ENCODE measurements at regions not wholly inside any gene's neighbourhood (a gene's known extent, or its start where the extent isn't known, plus 50 kb on each side); places are given as distances from the start of the nearest gene placed in this dataset.
A peak's percentile ranks its signal among the peaks of the same experiment; 100 is the strongest.

DNA sequence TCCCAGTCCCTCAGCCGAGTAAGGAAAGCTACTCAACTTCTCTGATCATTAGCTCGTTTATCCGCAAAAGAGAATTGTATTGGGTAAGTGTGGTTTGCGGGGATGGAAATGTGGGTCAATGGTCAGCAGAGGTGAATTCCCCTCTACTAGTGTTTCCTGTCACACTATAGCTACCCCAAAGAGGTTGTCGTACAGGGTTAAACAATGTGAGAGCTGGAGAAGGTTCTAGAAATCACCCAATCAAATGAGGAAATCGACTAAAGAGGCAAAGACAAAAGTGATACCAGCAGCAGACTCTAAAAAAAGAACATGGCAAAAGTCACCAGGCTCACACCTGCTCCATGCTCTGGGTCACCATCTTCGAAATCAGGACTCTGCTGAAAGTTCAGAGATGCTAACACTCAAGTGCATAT, 144.7 kb upstream of the ITGA4 start:
- peak overlapping the region; percentile 64 to 70 (median 68) for H3K4me3 Mint-ChIP-seq
- Histone ChIP-seq H3K27me3 (ENCODE audit: control insufficient read depth, insufficient read depth, low read length) (no peaks in the 10 kb centered on the region), H3K4me3 (ENCODE audit: low read depth, low read length) (peak overlapping the region; percentile 61), H3K36me3 (ENCODE audit: control insufficient read depth, insufficient read depth, low read length) (no peaks in the 10 kb centered on the region), H3K27ac (ENCODE audit: insufficient read depth, low read length, poor library complexity, severe bottlenecking) (peak overlapping the region; percentile 69), H3K9me3 (ENCODE audit: control insufficient read depth in 2 of 2, low read length in 2 of 2) (no peaks in the 10 kb centered on the region), H3K4me1 (ENCODE audit: control insufficient read depth, insufficient read depth, low read length, poor library complexity, severe bottlenecking) (peaks cover 15% of the 10 kb centered on the region)
- H3K27me3 Mint-ChIP-seq, result no peaks in the 10 kb centered on the region
- H3K36me3 Mint-ChIP-seq, result no peaks in the 10 kb centered on the region
- no peaks in the 10 kb centered on the region for H3K9me3 Mint-ChIP-seq
- DNase-seq (peak in 2 of 3 donors; percentile 22 to 47), ATAC-seq (ENCODE audit: low read depth in 2 of 2) (peak; percentile 41 to 61)
- H3K27ac Mint-ChIP-seq, result peak overlapping the region; percentile 79 to 96 (median 81)
- peaks cover 19 to 46% (median 33%) of the 10 kb centered on the region in 4 donors for H3K4me1 Mint-ChIP-seq

- H3K4me1 ChIP-seq (ENCODE audit: control insufficient read depth, insufficient read depth, low read length, poor library complexity, severe bottlenecking), result peaks cover 8% of the 10 kb centered on the region
Observed at GRCh38 chr2:181313845-181314244, 143.3 kb upstream of the ITGA4 start.

GRCh38 chr2:181314551-181314950, 142.6 kb upstream of the ITGA4 start:
- H3K36me3 Mint-ChIP-seq, result no peaks in the 10 kb centered on the region
- DNase-seq (no peak), ATAC-seq (ENCODE audit: low read depth in 2 of 2) (no peak)
- Histone ChIP-seq H3K4me3 (ENCODE audit: low read depth, low read length) (no peak overlapping the region), H3K9me3 (ENCODE audit: control insufficient read depth in 2 of 2, low read length in 2 of 2) (no peaks in the 10 kb centered on the region), H3K27ac (ENCODE audit: insufficient read depth, low read length, poor library complexity, severe bottlenecking) (no peak overlapping the region), H3K27me3 (ENCODE audit: control insufficient read depth, insufficient read depth, low read length) (no peaks in the 10 kb centered on the region), H3K36me3 (ENCODE audit: control insufficient read depth, insufficient read depth, low read length) (no peaks in the 10 kb centered on the region), H3K4me1 (ENCODE audit: control insufficient read depth, insufficient read depth, low read length, poor library complexity, severe bottlenecking) (peaks cover 7% of the 10 kb centered on the region)
- H3K27ac Mint-ChIP-seq, result peak overlapping the region in 1 of 3 donors; percentile 89
- H3K4me3 Mint-ChIP-seq, result peak overlapping the region in 1 of 4 donors; percentile 9
- no peaks in the 10 kb centered on the region for H3K9me3 Mint-ChIP-seq
- no peaks in the 10 kb centered on the region for H3K27me3 Mint-ChIP-seq
- H3K4me1 Mint-ChIP-seq, result peaks cover 13 to 27% (median 20%) of the 10 kb centered on the region in 4 donors

More at GRCh38 chr2:181313845-181314244, 143.3 kb upstream of the ITGA4 start:
- Histone ChIP-seq H3K4me3 (ENCODE audit: low read depth, low read length) (no peak overlapping the region), H3K27ac (ENCODE audit: insufficient read depth, low read length, poor library complexity, severe bottlenecking) (peak overlapping the region; percentile 69), H3K27me3 (ENCODE audit: control insufficient read depth, insufficient read depth, low read length) (no peaks in the 10 kb centered on the region), H3K9me3 (ENCODE audit: control insufficient read depth in 2 of 2, low read length in 2 of 2) (no peaks in the 10 kb centered on the region), H3K36me3 (ENCODE audit: control insufficient read depth, insufficient read depth, low read length) (no peaks in the 10 kb centered on the region)
- Mint-ChIP-seq H3K27me3 (no peaks in the 10 kb centered on the region), H3K27ac (peak overlapping the region in 1 of 3 donors; percentile 96), H3K36me3 (no peaks in the 10 kb centered on the region), H3K4me3 (peak overlapping the region in 1 of 4 donors; percentile 70), H3K4me1 (peaks cover 15 to 33% (median 25%) of the 10 kb centered on the region in 4 donors), H3K9me3 (no peaks in the 10 kb centered on the region)
- no peak for DNase-seq
- ATAC-seq (ENCODE audit: low read depth in 2 of 2), result no peak

DNA sequence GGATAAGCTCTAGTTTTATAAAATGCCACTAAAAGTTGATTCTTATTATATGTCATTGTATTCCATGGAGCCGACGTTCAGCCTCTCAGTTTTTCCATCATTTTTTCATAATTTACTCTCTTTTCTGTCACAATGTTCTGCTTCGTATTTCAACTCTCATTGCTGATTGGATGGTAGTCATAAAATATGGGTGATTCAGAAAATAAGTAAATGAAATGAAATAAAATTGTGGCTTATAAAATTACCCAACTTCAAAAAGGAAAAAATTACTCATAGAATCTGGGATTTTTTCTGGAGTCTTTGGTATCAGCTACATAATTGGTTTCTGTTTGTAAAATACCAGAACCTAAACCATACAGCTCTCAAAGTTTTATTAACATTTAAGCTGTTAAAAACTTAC, 139.7 kb upstream of the ITGA4 start:
- Mint-ChIP-seq H3K27ac (no peak overlapping the region), H3K36me3 (peaks cover 3% of the 10 kb centered on the region), H3K4me1 (peaks cover 9 to 20% (median 10%) of the 10 kb centered on the region in 4 donors), H3K4me3 (no peak overlapping the region), H3K27me3 (no peaks in the 10 kb centered on the region), H3K9me3 (peaks cover 0 to 4% (median 0%) of the 10 kb centered on the region in 7 donors)
- no peak overlapping the region for H3K27ac ChIP-seq (ENCODE audit: insufficient read depth, low read length, poor library complexity, severe bottlenecking)
- H3K27me3 ChIP-seq (ENCODE audit: control insufficient read depth, insufficient read depth, low read length), result no peaks in the 10 kb centered on the region
- DNase-seq (no peak), ATAC-seq (ENCODE audit: low read depth in 2 of 2) (no peak)
- H3K36me3 ChIP-seq (ENCODE audit: control insufficient read depth, insufficient read depth, low read length), result no peaks in the 10 kb centered on the region
- no peaks in the 10 kb centered on the region for H3K4me1 ChIP-seq (ENCODE audit: control insufficient read depth, insufficient read depth, low read length, poor library complexity, severe bottlenecking)
- no peaks in the 10 kb centered on the region for H3K9me3 ChIP-seq (ENCODE audit: control insufficient read depth in 2 of 2, low read length in 2 of 2)
- no peak overlapping the region for H3K4me3 ChIP-seq (ENCODE audit: low read depth, low read length)

DNA sequence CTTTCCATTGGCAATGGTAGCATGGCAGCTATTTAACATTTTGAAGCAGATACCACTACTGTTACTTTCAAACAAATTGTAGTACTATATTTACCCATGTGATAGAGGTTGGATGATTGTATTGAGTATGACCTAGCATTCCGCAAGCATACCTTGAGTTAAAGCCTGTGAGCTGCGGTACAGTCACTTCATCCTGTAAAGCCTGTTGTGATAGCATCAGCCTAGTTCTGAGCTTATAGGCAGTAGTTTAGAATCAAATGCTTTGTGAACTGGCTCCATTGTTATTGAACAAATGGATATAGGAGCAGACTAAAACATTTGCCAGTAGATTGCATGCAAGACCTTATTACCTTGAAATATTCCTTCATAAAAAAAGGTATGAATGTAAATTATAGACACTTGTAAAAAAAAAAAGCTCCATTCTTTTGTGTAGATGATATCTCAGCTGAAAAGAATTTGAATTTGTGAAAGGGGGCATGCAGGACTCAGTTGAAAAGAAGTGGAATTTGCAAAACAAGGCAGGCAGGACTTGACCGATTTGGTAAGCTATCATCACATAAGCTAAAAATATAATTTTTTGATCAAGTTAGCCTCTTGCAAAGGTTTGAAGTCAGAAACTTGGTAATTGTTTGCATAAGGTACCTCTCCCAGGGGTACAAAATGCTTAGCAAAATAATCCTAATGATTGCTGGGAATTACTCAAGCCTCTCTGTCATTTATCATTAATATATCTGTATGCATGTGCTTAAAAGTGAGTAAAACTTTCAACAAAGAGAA, 138.5 kb upstream of the ITGA4 start:
- Histone ChIP-seq H3K36me3 (ENCODE audit: control insufficient read depth, insufficient read depth, low read length) (no peaks in the 10 kb centered on the region), H3K27me3 (ENCODE audit: control insufficient read depth, insufficient read depth, low read length) (no peaks in the 10 kb centered on the region), H3K4me3 (ENCODE audit: low read depth, low read length) (no peak overlapping the region), H3K27ac (ENCODE audit: insufficient read depth, low read length, poor library complexity, severe bottlenecking) (no peak overlapping the region), H3K9me3 (ENCODE audit: control insufficient read depth in 2 of 2, low read length in 2 of 2) (no peaks in the 10 kb centered on the region), H3K4me1 (ENCODE audit: control insufficient read depth, insufficient read depth, low read length, poor library complexity, severe bottlenecking) (no peaks in the 10 kb centered on the region)
- no peak for ATAC-seq (ENCODE audit: low read depth in 2 of 2)
- peak overlapping the region in 1 of 4 donors; percentile 19 for H3K4me3 Mint-ChIP-seq
- H3K4me1 Mint-ChIP-seq, result peaks cover 1 to 9% (median 6%) of the 10 kb centered on the region in 4 donors
- peaks cover 5% of the 10 kb centered on the region for H3K27me3 Mint-ChIP-seq
- no peak overlapping the region for H3K27ac Mint-ChIP-seq
- H3K9me3 Mint-ChIP-seq, result peaks cover 0 to 4% (median 0%) of the 10 kb centered on the region in 7 donors
- DNase-seq, result no peak
- peaks cover 3% of the 10 kb centered on the region for H3K36me3 Mint-ChIP-seq

DNA sequence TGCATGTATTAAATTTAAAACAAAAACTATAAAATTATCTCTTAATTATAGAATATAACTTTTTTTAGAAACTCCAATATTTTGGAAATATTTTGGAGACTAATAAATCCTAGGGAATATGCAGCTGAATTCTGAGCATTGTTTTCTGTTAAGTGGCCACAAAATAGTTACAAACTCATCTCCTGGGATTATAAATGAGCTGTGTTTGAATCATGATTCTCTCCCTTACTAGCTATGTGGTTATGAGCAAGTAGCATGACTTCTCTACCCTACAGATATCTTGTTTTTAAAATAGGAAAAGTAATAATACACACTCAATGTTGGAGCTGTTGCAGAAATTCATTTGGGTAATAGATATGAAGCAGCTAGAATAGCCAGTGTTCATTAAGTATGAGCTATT, 137.9 kb upstream of the ITGA4 start:
- Mint-ChIP-seq H3K27me3 (peaks cover 5% of the 10 kb centered on the region), H3K4me3 (no peak overlapping the region), H3K36me3 (peaks cover 3% of the 10 kb centered on the region), H3K4me1 (peaks cover 0 to 6% (median 5%) of the 10 kb centered on the region in 4 donors), H3K9me3 (peaks cover 0 to 4% (median 0%) of the 10 kb centered on the region in 7 donors), H3K27ac (no peak overlapping the region)
- no peaks in the 10 kb centered on the region for H3K4me1 ChIP-seq (ENCODE audit: control insufficient read depth, insufficient read depth, low read length, poor library complexity, severe bottlenecking)
- DNase-seq (no peak), ATAC-seq (ENCODE audit: low read depth in 2 of 2) (no peak)
- H3K4me3 ChIP-seq (ENCODE audit: low read depth, low read length), result no peak overlapping the region
- no peaks in the 10 kb centered on the region for H3K27me3 ChIP-seq (ENCODE audit: control insufficient read depth, insufficient read depth, low read length)
- no peaks in the 10 kb centered on the region for H3K36me3 ChIP-seq (ENCODE audit: control insufficient read depth, insufficient read depth, low read length)
- no peaks in the 10 kb centered on the region for H3K9me3 ChIP-seq (ENCODE audit: control insufficient read depth in 2 of 2, low read length in 2 of 2)
- H3K27ac ChIP-seq (ENCODE audit: insufficient read depth, low read length, poor library complexity, severe bottlenecking), result no peak overlapping the region

DNA sequence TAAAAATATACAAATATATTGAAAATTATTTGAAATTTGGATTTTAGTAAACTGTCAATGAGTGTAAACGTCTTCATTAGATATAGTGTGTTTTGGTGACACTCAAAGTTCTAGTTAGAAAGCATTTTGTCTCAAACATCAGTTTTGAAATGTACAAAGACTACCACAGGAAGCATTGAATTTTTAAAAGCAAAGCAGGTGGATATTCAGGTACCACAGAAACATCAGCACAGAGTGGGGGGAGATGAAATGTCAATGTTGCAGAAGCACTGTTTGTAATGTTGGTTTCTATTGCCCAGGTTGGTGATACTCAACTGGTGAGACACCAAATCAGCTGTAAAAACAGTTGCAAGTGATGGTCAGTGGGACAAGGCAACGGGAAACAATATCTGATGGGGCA, 136.5 kb upstream of the ITGA4 start:
- no peak for ATAC-seq (ENCODE audit: low read depth in 2 of 2)
- Mint-ChIP-seq H3K9me3 (peaks cover 0 to 4% (median 0%) of the 10 kb centered on the region in 7 donors), H3K4me3 (no peak overlapping the region), H3K36me3 (peaks cover 3% of the 10 kb centered on the region), H3K4me1 (peaks cover 0 to 6% (median 5%) of the 10 kb centered on the region in 4 donors), H3K27ac (no peak overlapping the region), H3K27me3 (peaks cover 5% of the 10 kb centered on the region)
- no peak overlapping the region for H3K27ac ChIP-seq (ENCODE audit: insufficient read depth, low read length, poor library complexity, severe bottlenecking)
- H3K4me1 ChIP-seq (ENCODE audit: control insufficient read depth, insufficient read depth, low read length, poor library complexity, severe bottlenecking), result no peaks in the 10 kb centered on the region
- H3K4me3 ChIP-seq (ENCODE audit: low read depth, low read length), result no peak overlapping the region
- no peaks in the 10 kb centered on the region for H3K9me3 ChIP-seq (ENCODE audit: control insufficient read depth in 2 of 2, low read length in 2 of 2)
- H3K27me3 ChIP-seq (ENCODE audit: control insufficient read depth, insufficient read depth, low read length), result no peaks in the 10 kb centered on the region
- H3K36me3 ChIP-seq (ENCODE audit: control insufficient read depth, insufficient read depth, low read length), result no peaks in the 10 kb centered on the region
- no peak for DNase-seq

DNA sequence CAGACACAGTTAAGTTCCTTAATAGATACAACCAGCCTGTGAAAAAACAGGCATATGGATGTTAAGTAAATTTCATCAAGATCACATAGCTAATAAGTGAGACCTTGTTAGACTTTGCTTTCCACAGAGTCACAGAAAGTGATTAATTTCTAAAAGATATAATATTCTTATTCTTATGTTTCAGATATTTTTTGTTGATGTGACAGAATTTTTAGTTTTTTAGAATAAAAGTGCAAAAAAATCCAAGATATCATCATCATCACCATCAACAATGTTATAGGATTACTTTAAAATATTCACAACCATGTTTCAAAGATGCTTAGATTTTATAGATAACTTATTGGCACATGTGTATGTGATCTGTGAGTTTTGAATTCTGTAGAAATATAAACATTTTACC, 132.3 kb upstream of the ITGA4 start:
- no peak for DNase-seq
- no peaks in the 10 kb centered on the region for H3K9me3 ChIP-seq (ENCODE audit: control insufficient read depth in 2 of 2, low read length in 2 of 2)
- Mint-ChIP-seq H3K36me3 (peaks cover 9% of the 10 kb centered on the region), H3K4me1 (peaks cover 0 to 7% (median 5%) of the 10 kb centered on the region in 4 donors), H3K27ac (no peak overlapping the region), H3K9me3 (peaks cover 2 to 12% (median 5%) of the 10 kb centered on the region in 7 donors), H3K27me3 (peaks cover 5% of the 10 kb centered on the region), H3K4me3 (no peak overlapping the region)
- no peak overlapping the region for H3K4me3 ChIP-seq (ENCODE audit: low read depth, low read length)
- no peaks in the 10 kb centered on the region for H3K27me3 ChIP-seq (ENCODE audit: control insufficient read depth, insufficient read depth, low read length)
- no peaks in the 10 kb centered on the region for H3K4me1 ChIP-seq (ENCODE audit: control insufficient read depth, insufficient read depth, low read length, poor library complexity, severe bottlenecking)
- no peaks in the 10 kb centered on the region for H3K36me3 ChIP-seq (ENCODE audit: control insufficient read depth, insufficient read depth, low read length)
- no peak for ATAC-seq (ENCODE audit: low read depth in 2 of 2)
- H3K27ac ChIP-seq (ENCODE audit: insufficient read depth, low read length, poor library complexity, severe bottlenecking), result no peak overlapping the region
